Activated CD4-positive, alpha-beta T cell treated with anti-CD3 and anti-CD28 coated beads for 36 hours (primary cell): ENCODE measurements at regions not wholly inside any gene's neighbourhood (a gene's known extent, or its start where the extent isn't known, plus 50 kb on each side); places are given as distances from the start of the nearest gene placed in this dataset.

ENCODE experiments used
- ATAC-seq: fragments of 200-7000 bp; cut with Tn5 transposase; one replicate; pipeline ENCODE4 v1.10.0; 2021; ENCODE audit warnings: mild to moderate bottlenecking, moderate library complexity
- CTCF ChIA-PET: fragments of 350-600 bp; sonication (Branson Sonifier 250); formaldehyde crosslinking; loops from one replicate; lab custom pipeline; 2021; ENCODE audit warnings: antibody characterized with exemption; lab: Charles Lee
- POLR2A ChIA-PET: fragments of 350-600 bp; sonication (Branson Sonifier 250); formaldehyde crosslinking; loops from one replicate; lab custom pipeline; 2021; ENCODE audit warnings: antibody characterized with exemption, inconsistent platforms; lab: Charles Lee
- DNase-seq: peaks from one replicate; pipeline ENCODE4 v3.0.0-alpha.2; 2020
- H3K27ac Mint-ChIP-seq: one replicate; pipeline ENCODE4 v1.8.0; 2021; ENCODE audit warnings: mixed read lengths
- H3K27me3 Mint-ChIP-seq: one replicate; pipeline ENCODE4 v1.8.0; 2021; ENCODE audit warnings: mixed read lengths
- H3K36me3 Mint-ChIP-seq: one replicate; pipeline ENCODE4 v1.8.0; 2021; ENCODE audit warnings: low read depth, mixed read lengths
- H3K4me1 Mint-ChIP-seq: one replicate; pipeline ENCODE4 v1.8.0; 2021; ENCODE audit warnings: mixed read lengths
- H3K4me3 Mint-ChIP-seq: one replicate; pipeline ENCODE4 v1.8.0; 2021; ENCODE audit warnings: mild to moderate bottlenecking, moderate library complexity, mixed read lengths
- H3K9me3 Mint-ChIP-seq: one replicate; pipeline ENCODE4 v1.8.0; 2021; ENCODE audit warnings: low read depth, mixed read lengths
- intact Hi-C, 2 experiments: fragments of 100-400 bp; cut with DNase I in 1 of 2; cut with micrococcal nuclease in 1 of 2; formaldehyde crosslinking; loops; one replicate each; pipeline versions ENCODE4 v1.14.2 to v1.15.1; 2022 to 2024; cut with DNase I, micrococcal nuclease

DNA sequence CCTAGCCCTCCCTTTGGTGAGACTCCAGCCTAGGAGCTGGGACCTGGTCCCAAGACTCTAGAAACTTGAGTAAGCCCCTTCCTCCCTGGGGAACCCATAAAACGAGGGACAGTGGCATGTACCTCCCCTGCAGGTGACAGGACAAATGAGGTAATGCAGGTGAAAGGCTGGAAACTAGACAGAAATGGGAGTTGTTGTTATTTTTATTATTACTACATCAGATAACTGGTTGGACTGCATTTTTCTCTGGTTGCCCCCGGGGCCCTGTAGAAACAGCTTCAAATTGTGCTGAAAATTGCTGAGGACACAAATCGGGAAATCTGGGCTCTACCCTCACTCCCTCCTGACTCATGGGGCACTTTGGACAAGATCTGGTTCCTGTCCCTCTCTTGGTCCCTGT, 132.3 kb upstream of the WNT4 start:
- no peaks in the 10 kb centered on the region for H3K4me1 Mint-ChIP-seq
- H3K4me3 Mint-ChIP-seq, result no peak overlapping the region

DNA sequence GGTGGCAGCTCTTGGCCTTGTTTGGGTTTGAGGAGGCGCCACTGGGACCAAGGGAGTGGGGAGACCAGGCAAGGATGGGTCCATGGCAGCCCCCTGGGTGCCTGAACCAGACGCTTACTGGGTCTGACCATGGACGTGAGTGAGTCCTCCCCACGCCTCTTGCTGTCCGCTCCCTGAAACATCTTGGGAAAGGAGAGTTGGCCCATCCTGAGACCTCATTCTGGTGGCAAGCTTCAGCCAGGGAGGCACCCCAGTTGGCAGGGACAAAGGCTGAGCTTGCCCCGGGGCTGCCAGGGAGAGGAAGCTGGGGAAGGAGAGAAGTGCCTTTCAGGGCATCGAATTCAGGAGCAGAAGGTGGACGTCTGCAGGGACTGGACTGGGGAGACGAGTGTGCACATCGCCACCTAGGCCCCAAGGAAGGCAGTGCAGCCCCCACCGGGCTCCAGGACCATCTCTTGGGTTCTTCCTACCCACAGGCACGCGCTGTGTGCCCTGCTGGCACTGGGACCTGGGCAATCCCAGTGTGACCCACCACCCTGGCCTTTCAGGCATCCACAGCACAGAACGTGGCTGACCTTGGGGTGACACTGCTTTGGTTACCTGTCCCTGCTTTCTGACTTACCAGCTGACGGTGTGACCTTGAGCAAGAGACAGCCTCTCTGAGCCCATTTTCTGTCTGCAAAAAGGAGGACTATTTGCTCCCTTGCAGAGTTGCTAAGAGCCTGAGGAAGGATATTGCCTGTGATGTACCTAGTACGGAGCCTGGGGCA, 132.9 kb upstream of the WNT4 start:
- no peak overlapping the region for H3K27ac Mint-ChIP-seq

More for the DNA sequence above, 132.3 kb upstream of the WNT4 start:
- POLR2A ChIA-PET, result no interaction called here
- CTCF ChIA-PET, result interaction anchor here (0.6 to 1.2 kb wide), 4 partner anchors 99 to 151 kb away, joined by 3 to 5 read pairs (median 4); no protein-coding TSS in a partner anchor
- Mint-ChIP-seq H3K27ac (no peak overlapping the region), H3K36me3 (no peaks in the 10 kb centered on the region), H3K27me3 (peaks cover 8% of the 10 kb centered on the region), H3K9me3 (peaks cover 2% of the 10 kb centered on the region)
- DNase-seq (no peak), ATAC-seq (no peak)
- intact Hi-C loops, result loop anchor here in 1 of 2 experiments (5.0 kb wide), 1 partner anchor 143 kb away; no protein-coding TSS in a partner anchor

DNA sequence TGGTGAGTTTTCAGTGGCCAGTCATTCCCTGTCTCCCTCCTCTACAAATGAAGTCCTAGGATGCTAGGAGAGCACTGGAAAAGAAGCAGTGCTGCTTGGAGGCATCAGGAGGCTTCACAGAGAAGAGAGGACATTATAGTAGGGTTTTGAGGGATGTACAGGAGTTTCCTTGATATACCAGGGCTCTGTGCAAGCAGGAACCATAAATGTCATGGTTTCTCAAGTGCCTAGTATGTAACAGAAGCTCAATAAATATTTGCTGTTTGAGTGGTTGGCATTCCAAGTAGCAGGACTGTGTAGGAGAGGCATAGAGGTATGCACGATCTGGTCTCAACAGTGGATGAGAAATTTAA, 133.5 kb upstream of the WNT4 start:
- H3K4me1 Mint-ChIP-seq, result no peaks in the 10 kb centered on the region
- H3K9me3 Mint-ChIP-seq, result peaks cover 5% of the 10 kb centered on the region
- DNase-seq (no peak), ATAC-seq (no peak)
- peaks cover 13% of the 10 kb centered on the region for H3K27me3 Mint-ChIP-seq
- H3K4me3 Mint-ChIP-seq, result no peak overlapping the region
- no peaks in the 10 kb centered on the region for H3K36me3 Mint-ChIP-seq
- H3K27ac Mint-ChIP-seq, result no peak overlapping the region
- CTCF ChIA-PET, result interaction anchor here (0.7 to 1.3 kb wide), 2 partner anchors 24 to 84 kb away, joined by 3 to 5 read pairs; no protein-coding TSS in a partner anchor
- intact Hi-C loops, result loop anchor here (1.0 to 5.0 kb wide), 2 partner anchors 144 kb away; no protein-coding TSS in a partner anchor
- POLR2A ChIA-PET, result no interaction called here

More for the DNA sequence above, 132.9 kb upstream of the WNT4 start:
- DNase-seq (peak; percentile 73), ATAC-seq (peak; percentile 78)
- ChIA-PET CTCF (interaction anchor here (1.0 to 1.3 kb wide), 4 partner anchors 85 to 144 kb away, joined by 3 to 5 read pairs (median 4); no protein-coding TSS in a partner anchor), POLR2A (no interaction called here)
- Mint-ChIP-seq H3K27me3 (peaks cover 12% of the 10 kb centered on the region), H3K9me3 (peaks cover 5% of the 10 kb centered on the region), H3K4me1 (no peaks in the 10 kb centered on the region), H3K4me3 (no peak overlapping the region), H3K36me3 (no peaks in the 10 kb centered on the region)
- intact Hi-C loops, result loop anchor here (1.0 to 5.0 kb wide), 2 partner anchors 144 kb away; no protein-coding TSS in a partner anchor

DNA sequence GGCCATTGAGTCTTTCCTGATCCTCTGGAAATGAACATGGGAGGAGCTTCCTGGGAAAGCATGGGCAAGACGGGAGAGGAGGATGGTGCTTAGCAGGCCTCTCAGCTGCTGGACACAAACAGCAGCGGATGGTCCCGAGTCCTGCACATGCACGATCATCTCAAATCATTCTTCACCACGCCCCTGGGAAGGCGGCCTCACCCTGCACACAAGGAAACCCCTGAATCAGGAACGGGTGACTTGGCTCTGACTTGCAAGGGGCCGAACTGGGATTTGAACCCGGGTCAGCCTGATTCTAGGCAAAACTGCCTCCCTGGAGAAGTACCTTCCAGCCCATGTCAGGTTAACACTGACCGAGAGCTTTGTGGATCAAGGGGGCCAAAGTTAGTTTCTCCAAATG, 134.8 kb upstream of the WNT4 start:
- Mint-ChIP-seq H3K36me3 (no peaks in the 10 kb centered on the region), H3K9me3 (peaks cover 5% of the 10 kb centered on the region), H3K4me1 (no peaks in the 10 kb centered on the region), H3K4me3 (no peak overlapping the region), H3K27me3 (peaks cover 15% of the 10 kb centered on the region), H3K27ac (no peak overlapping the region)
- no peak for DNase-seq
- no peak for ATAC-seq
- ChIA-PET CTCF (interaction anchor here (0.7 kb wide), 1 partner anchor 854 kb away, joined by 5 read pairs; no protein-coding TSS in a partner anchor), POLR2A (no interaction called here)
- intact Hi-C loops, result loop anchor here in 1 of 2 experiments (5.0 kb wide), 1 partner anchor 145 kb away; no protein-coding TSS in a partner anchor

DNA sequence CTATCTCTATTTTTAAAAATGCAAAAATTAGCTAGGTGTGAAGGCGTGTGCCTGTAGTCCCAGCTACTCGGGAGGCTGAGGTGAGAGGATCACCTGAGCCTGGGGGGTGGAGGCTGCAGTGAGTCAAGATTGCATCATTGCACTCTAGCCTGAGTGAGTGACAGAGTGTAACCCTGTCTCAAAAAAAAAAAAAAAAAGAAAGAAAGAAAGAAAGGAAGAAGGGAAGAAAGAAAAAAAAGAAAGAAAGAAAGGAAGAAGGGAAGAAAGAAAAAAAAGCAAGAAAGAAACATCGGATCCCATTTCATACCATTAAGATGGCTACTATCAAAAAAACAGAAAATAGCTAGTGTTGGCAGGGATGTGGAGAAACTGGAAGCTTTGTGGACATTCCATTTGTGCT, 136.8 kb upstream of the WNT4 start:
- DNase-seq (no peak), ATAC-seq (no peak)
- no peak overlapping the region for H3K4me3 Mint-ChIP-seq
- H3K9me3 Mint-ChIP-seq, result peaks cover 5% of the 10 kb centered on the region
- H3K27ac Mint-ChIP-seq, result no peak overlapping the region
- no peaks in the 10 kb centered on the region for H3K4me1 Mint-ChIP-seq
- intact Hi-C loops, result loop anchor here in 1 of 2 experiments (5.0 kb wide), 1 partner anchor 147 kb away; no protein-coding TSS in a partner anchor
- ChIA-PET POLR2A (interaction anchor here (0.7 kb wide), 1 partner anchor 47 kb away, joined by 3 read pairs; no protein-coding TSS in a partner anchor), CTCF (no interaction called here)
- peaks cover 17% of the 10 kb centered on the region for H3K27me3 Mint-ChIP-seq
- H3K36me3 Mint-ChIP-seq, result no peaks in the 10 kb centered on the region

DNA sequence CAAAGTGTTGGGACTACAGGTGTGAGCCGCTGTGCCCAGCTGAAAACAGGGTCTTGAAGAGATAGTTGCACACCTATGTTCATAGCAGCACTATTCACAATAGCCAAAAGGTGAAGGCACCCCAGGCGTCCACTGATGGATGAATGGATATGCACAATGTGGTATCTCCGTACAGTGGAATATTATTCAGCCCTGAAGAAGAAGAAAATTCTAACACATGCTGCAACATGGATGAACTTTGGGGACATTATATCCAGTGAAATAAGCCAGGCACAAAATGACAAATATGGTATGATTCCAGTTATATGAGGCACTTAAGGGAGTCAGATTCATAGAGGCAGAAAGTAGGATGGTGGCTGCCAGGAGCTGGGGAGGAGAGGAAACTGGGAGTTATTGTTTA, 137.6 kb upstream of the WNT4 start:
- intact Hi-C loops, result no loop called here
- ATAC-seq, result no peak
- no peak overlapping the region for H3K27ac Mint-ChIP-seq
- H3K27me3 Mint-ChIP-seq, result peaks cover 17% of the 10 kb centered on the region
- ChIA-PET CTCF (no interaction called here), POLR2A (no interaction called here)
- H3K36me3 Mint-ChIP-seq, result no peaks in the 10 kb centered on the region
- no peak for DNase-seq
- H3K9me3 Mint-ChIP-seq, result peaks cover 5% of the 10 kb centered on the region
- no peaks in the 10 kb centered on the region for H3K4me1 Mint-ChIP-seq
- H3K4me3 Mint-ChIP-seq, result no peak overlapping the region

DNA sequence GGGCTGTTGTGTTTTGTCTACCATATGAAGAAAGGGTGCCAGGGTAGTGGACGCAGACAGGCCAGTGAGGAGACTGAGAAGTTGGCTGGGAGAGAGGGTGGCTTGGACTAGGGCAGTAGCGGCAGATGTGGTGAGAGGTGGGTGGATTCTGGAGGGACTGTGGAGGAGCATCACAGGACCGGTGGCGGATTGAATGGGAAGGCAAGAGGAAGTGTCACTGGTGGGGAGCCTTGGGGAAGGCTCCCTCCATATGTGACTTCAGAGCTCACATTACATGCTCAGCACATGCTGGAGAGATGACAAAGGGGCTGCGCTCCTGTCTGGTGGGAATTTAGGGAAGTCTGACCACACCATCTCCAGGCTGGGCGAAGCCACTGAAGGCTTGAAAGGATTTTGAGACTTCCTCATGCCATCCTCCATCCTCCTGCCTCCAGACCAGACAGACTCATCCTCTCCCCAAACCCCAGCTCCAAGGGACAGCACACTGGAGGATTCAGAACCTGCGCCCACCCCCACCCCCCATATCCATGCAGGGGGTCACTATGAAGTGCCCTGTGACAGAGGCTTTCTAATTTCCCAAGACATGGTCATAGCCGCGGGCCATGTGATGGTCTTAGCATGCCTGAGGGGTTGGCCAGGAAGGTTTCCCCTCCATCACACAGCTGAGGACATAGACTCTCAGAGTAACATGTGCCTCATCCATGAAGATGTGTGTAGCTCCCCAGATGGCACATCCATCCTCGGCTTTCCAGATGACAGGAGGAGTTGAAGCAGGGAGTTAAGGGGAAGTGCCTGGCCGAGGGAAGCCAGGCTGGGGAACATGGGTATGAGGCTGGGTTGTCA, 138.8 kb upstream of the WNT4 start:
- peaks cover 16% of the 10 kb centered on the region for H3K27me3 Mint-ChIP-seq
- ATAC-seq (no peak), DNase-seq (no peak)
- POLR2A ChIA-PET, result interaction anchor here (0.6 kb wide), 1 partner anchor 38 kb away, joined by 4 read pairs; no protein-coding TSS in a partner anchor
- H3K27ac Mint-ChIP-seq, result no peak overlapping the region
- H3K4me1 Mint-ChIP-seq, result no peaks in the 10 kb centered on the region
- H3K9me3 Mint-ChIP-seq, result peaks cover 5% of the 10 kb centered on the region
- CTCF ChIA-PET, result no interaction called here
- H3K4me3 Mint-ChIP-seq, result no peak overlapping the region
- intact Hi-C loops, result no loop called here
- H3K36me3 Mint-ChIP-seq, result no peaks in the 10 kb centered on the region

DNA sequence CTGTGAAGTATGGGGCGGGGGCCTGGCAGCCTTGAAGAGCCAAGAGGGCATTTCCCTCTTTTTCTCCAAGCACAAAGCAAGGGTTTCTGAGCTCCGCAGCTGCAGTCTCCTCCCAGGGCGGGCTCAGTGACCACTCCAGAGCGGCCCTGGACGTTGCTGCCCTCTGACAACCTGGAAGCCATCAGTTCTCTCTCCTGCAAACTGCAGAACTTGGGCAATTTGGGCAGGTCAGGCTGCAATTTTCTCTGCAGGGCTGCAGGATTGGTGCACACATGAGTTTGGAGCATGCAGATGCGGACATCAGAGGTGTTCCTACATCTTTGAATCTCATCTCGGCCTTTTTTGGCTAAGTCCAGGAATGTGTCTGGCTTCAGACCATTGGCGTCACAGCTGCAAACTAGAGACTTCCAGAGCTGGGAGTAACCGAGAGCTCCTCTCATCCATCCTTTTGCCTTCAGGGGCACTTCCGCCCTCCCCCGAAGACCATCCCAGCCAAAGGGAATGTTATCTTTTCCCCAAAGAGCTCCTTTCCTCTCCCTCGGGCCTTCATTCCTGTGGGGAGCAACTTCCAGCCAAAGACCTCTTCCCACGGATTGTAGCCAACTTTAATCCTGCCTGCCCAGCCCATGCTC, 139.6 kb upstream of the WNT4 start:
- Mint-ChIP-seq H3K27ac (no peak overlapping the region), H3K27me3 (peaks cover 13% of the 10 kb centered on the region), H3K4me3 (no peak overlapping the region), H3K9me3 (peaks cover 5% of the 10 kb centered on the region), H3K4me1 (no peaks in the 10 kb centered on the region), H3K36me3 (no peaks in the 10 kb centered on the region)
- DNase-seq (no peak), ATAC-seq (no peak)
- POLR2A ChIA-PET, result no interaction called here
- CTCF ChIA-PET, result interaction anchor here (0.5 kb wide), 1 partner anchor 421 kb away, joined by 3 read pairs; no protein-coding TSS in a partner anchor
- intact Hi-C loops, result no loop called here

DNA sequence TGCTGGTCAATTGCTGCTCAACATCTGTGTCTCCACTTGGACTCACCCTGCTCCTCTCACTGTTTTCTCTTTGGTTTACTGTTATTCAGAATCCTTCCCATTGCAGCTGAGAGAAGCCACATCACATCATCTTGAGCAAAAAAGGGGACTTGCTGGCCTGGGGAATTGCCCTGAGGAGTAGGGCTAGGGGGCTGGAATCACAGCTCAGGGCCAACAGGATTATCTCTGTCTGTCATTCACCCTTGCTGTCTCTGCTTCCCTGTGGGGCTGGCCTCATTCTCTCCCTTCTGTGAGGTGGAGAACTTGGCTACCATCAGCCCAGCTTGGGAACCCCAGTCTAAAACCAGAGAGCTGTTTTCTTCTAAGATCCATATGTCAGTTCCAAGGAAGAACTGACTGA, 140.7 kb upstream of the WNT4 start:
- CTCF ChIA-PET, result no interaction called here
- POLR2A ChIA-PET, result no interaction called here
- intact Hi-C loops, result no loop called here
- no peak overlapping the region for H3K4me3 Mint-ChIP-seq
- DNase-seq (no peak), ATAC-seq (no peak)
- no peak overlapping the region for H3K27ac Mint-ChIP-seq
- peaks cover 5% of the 10 kb centered on the region for H3K9me3 Mint-ChIP-seq
- no peaks in the 10 kb centered on the region for H3K4me1 Mint-ChIP-seq
- peaks cover 12% of the 10 kb centered on the region for H3K27me3 Mint-ChIP-seq
- no peaks in the 10 kb centered on the region for H3K36me3 Mint-ChIP-seq

DNA sequence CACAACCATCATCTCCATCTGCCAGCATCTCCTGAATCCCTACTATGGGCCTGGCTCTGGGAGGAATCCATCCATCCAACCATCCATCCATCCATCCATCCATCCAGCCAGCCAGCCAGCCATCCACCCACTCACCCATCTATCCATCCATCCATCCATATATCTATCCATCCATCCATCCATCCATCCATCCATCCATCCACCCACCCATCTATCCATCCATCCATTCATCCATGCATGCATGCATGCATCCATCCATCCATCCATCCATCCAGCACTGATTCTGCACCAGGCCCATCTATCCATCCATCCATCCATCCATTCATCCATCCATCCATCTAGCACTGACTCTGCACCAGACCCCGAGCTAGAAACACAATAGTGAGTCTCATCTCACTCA, 141.3 kb upstream of the WNT4 start:
- peaks cover 9% of the 10 kb centered on the region for H3K27me3 Mint-ChIP-seq
- H3K27ac Mint-ChIP-seq, result no peak overlapping the region
- no peaks in the 10 kb centered on the region for H3K4me1 Mint-ChIP-seq
- ChIA-PET POLR2A (no interaction called here), CTCF (interaction anchor here (0.6 kb wide), 1 partner anchor 351 kb away, joined by 3 read pairs; no protein-coding TSS in a partner anchor)
- H3K4me3 Mint-ChIP-seq, result no peak overlapping the region
- DNase-seq (no peak), ATAC-seq (no peak)
- H3K36me3 Mint-ChIP-seq, result no peaks in the 10 kb centered on the region
- peaks cover 3% of the 10 kb centered on the region for H3K9me3 Mint-ChIP-seq
- intact Hi-C loops, result no loop called here
